ENCODE measurements at regions not wholly inside any gene's neighbourhood (a gene's known extent, or its start where the extent isn't known, plus 50 kb on each side); places are given as distances from the start of the nearest gene placed in this dataset.

DNA sequence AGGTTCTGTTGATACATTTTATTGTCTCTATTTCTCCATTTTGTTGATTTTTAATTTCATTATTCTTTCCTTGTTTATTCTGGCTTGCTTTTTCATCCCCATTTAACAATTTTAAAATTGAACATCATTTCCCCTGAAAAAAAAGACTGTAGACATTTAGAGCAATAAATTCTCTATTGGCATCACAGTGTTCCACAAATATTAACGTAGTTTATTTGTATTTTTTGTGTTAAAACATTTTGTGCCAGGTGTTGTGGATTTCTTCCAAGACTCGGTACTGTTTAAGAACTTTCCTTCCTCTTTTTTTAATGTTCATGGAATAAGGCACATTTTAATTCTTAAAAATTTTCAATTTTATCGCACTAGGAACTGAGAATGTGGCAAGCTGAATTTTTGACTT, 156.1 kb upstream of the NPY start:
- TF ChIP-seq, protein P1, sequence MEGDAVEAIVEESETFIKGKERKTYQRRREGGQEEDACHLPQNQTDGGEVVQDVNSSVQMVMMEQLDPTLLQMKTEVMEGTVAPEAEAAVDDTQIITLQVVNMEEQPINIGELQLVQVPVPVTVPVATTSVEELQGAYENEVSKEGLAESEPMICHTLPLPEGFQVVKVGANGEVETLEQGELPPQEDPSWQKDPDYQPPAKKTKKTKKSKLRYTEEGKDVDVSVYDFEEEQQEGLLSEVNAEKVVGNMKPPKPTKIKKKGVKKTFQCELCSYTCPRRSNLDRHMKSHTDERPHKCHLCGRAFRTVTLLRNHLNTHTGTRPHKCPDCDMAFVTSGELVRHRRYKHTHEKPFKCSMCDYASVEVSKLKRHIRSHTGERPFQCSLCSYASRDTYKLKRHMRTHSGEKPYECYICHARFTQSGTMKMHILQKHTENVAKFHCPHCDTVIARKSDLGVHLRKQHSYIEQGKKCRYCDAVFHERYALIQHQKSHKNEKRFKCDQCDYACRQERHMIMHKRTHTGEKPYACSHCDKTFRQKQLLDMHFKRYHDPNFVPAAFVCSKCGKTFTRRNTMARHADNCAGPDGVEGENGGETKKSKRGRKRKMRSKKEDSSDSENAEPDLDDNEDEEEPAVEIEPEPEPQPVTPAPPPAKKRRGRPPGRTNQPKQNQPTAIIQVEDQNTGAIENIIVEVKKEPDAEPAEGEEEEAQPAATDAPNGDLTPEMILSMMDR (IDR thresholded peaks at IDR 0.05; ENCODE audit: insufficient read depth, low read length), result no peak
- no peak for DNase-seq (ENCODE audit: low read depth)
- H3K4me3 ChIP-seq (ENCODE audit: low read depth, low read length), result no peak overlapping the region

GRCh38 chr7:24129597-24129996, 154.4 kb upstream of the NPY start:
- TF ChIP-seq, protein P1 (IDR thresholded peaks at IDR 0.05; ENCODE audit: insufficient read depth, low read length), result no peak
- no peak for DNase-seq (ENCODE audit: low read depth)
- no peak overlapping the region for H3K4me3 ChIP-seq (ENCODE audit: low read depth, low read length)

- DNase-seq (ENCODE audit: low read depth), result no peak
- TF ChIP-seq, protein P1 (IDR thresholded peaks at IDR 0.05; ENCODE audit: insufficient read depth, low read length), result no peak
- H3K4me3 ChIP-seq (ENCODE audit: low read depth, low read length), result no peak overlapping the region
These were observed 153.4 kb upstream of the NPY start for GRCh38 chr7:24130631-24131030.

DNA sequence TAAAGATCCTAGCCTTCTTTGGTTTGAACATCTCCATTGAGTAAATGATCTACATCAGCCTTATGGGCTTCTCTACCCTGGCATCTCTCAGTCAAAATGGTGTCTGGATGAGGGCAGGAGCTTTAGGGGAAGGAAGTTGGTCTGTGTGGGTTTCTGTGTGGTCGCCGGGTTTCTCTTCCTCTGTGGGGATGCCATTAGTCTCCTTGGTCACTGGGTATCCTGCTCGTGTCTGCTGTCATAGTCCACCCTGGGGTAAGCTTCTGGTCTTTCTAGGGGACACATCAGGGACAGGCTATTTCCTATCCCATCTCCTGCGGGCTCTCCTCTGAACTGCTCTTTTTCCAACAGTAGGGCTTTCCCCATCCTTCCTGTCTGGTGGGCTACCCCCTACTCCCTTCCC, 150.3 kb upstream of the NPY start:
- TF ChIP-seq, protein P1 (IDR thresholded peaks at IDR 0.05; ENCODE audit: insufficient read depth, low read length), result no peak
- H3K4me3 ChIP-seq (ENCODE audit: low read depth, low read length), result no peak overlapping the region
- DNase-seq (ENCODE audit: low read depth), result no peak

DNA sequence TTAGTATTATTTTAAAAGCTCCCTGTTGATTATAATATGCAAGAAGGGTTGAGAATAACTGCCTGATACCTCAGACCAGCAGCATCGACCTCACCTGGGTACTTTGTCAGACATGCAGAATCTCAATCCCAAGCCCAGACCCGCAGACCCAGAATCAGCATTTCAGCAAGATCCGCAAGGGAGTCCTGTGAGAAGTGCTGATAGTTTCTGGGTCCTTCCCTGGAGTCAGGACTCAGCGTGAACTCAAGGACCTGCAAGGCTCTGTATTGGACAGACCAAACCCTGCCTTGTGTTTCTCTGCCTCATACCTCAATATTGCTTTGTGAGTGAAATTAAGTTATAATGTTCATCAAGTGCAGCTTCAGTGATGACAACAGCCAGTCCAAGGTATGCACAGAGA, 149.5 kb upstream of the NPY start:
- TF ChIP-seq, protein P1 (IDR thresholded peaks at IDR 0.05; ENCODE audit: insufficient read depth, low read length), result no peak
- no peak for DNase-seq (ENCODE audit: low read depth)
- no peak overlapping the region for H3K4me3 ChIP-seq (ENCODE audit: low read depth, low read length)

GRCh38 chr7:24135003-24135817, 148.8 kb upstream of the NPY start:
- no peak overlapping the region for H3K4me3 ChIP-seq (ENCODE audit: low read depth, low read length)
- TF ChIP-seq, protein P1 (IDR thresholded peaks at IDR 0.05; ENCODE audit: insufficient read depth, low read length), result no peak
- no peak for DNase-seq (ENCODE audit: low read depth)

GRCh38 chr7:24137338-24137737, 146.7 kb upstream of the NPY start:
- TF ChIP-seq, protein P1 (IDR thresholded peaks at IDR 0.05; ENCODE audit: insufficient read depth, low read length), result no peak
- no peak overlapping the region for H3K4me3 ChIP-seq (ENCODE audit: low read depth, low read length)
- no peak for DNase-seq (ENCODE audit: low read depth)
